Spleen (tissue), 7 donors: ENCODE measurements at regions not wholly inside any gene's neighbourhood (a gene's known extent, or its start where the extent isn't known, plus 50 kb on each side); places are given as distances from the start of the nearest gene placed in this dataset.
"Not testable (repeated sequence)": the region's sequence is repeated elsewhere in the genome, so short reads cannot be mapped to it uniquely, and the experiment has no call there.

ENCODE experiments used
- CTCF ChIP-seq, 11 experiments: fragments of 200-600 bp in 7 of 11; fragments of 450-650 bp in 4 of 11; sonication (generic) in 4 of 11; IDR thresholded peaks in 8 of 11; conservative IDR thresholded peaks in 3 of 11; 1 replicate in 7 of 11; 2 replicates in 4 of 11; pipeline versions ENCODE4 v1.4.0 to v1.8.0; 2016 to 2021; ENCODE audit warnings: antibody characterized with exemption in 11 of 11, inconsistent platforms in 4 of 11, mild to moderate bottlenecking in 1 of 11
- POLR2A ChIP-seq, 3 donors: fragments of 450-650 bp; IDR thresholded peaks; one replicate each; pipeline ENCODE4 v1.5.1; 2017; ENCODE audit warnings: antibody characterized with exemption in 3 of 3, mild to moderate bottlenecking in 1 of 3
- POLR2AphosphoS5 ChIP-seq, 3 donors: sonication (generic); formaldehyde crosslinking; IDR thresholded peaks; one replicate each; pipeline ENCODE4 v1.5.1; 2017; ENCODE audit warnings: antibody characterized with exemption in 3 of 3
- donor health status: DM: no; HTN: no; CAD: no; lungs with moderate emphysema.
- donor health status: DM: no; HTN: no; CAD: no.
- donor health status: DM: no; HTN: no; CAD: no.

- TF ChIP-seq CTCF (IDR thresholded peaks at IDR 0.05 in 8 of 11, conservative IDR thresholded peaks at IDR 0.05 in 3 of 11); POLR2AphosphoS5 (IDR thresholded peaks at IDR 0.05); POLR2A (IDR thresholded peaks at IDR 0.05): not testable (repeated sequence)
Observed at GRCh38 chr12:60801166-60801565, 1205.3 kb downstream of the SLC16A7 start.
